GM12878 (cell line): ENCODE measurements at regions not wholly inside any gene's neighbourhood (a gene's known extent, or its start where the extent isn't known, plus 50 kb on each side); places are given as distances from the start of the nearest gene placed in this dataset.

Source experiments
- ATAC-seq: fragments of 200-7000 bp; cut with Tn5 transposase; 3 replicates; pipeline ENCODE4 v1.9.1; 2020; ENCODE audit warnings: mild to moderate bottlenecking, moderate library complexity
- BruUV-seq: library from RNA; stranded (reverse); fragments of 400-500 nt; replicated peaks from 2 replicates; lab custom pipeline; 2021; lab: Mats Ljungman, UMichigan
- CTCF ChIA-PET: fragments of 300-600 bp; sonication (Branson Sonifier 250); formaldehyde crosslinking; extraction: SDS; loops from one replicate; lab custom pipeline; 2021; ENCODE audit warnings: inconsistent platforms; lab: Yijun Ruan, JAX
- POLR2A ChIA-PET: fragments of 350-600 bp; formaldehyde crosslinking; extraction: SDS; loops from one replicate; lab custom pipeline; 2021; ENCODE audit warnings: inconsistent platforms; lab: Charles Lee
- RAD21 ChIA-PET: fragments of 300-600 bp; sonication (Branson Sonifier 250); formaldehyde crosslinking; loops from one replicate; lab custom pipeline; 2023; ENCODE audit warnings: antibody characterized with exemption; ENCODE audit not compliant: unreplicated experiment; lab: Charles Lee
- SMC1A ChIA-PET: fragments of 300-600 bp; sonication (Branson Sonifier 250); formaldehyde crosslinking; loops from one replicate; lab custom pipeline; 2023; ENCODE audit not compliant: unreplicated experiment, uncharacterized antibody; lab: Charles Lee
- DNase-seq: peaks from one replicate; pipeline ENCODE4 v3.0.0-alpha.2; 2011; ENCODE audit warnings: low read depth, low spot score
- FAIRE-seq: peaks from 3 replicates; lab custom pipeline; 2011; peaks lifted over from hg19 to GRCh38; lab: Jason Lieb, UNC
- H2AFZ ChIP-seq: 2 replicates; pipeline ENCODE4 v1.6.0; 2011; ENCODE audit warnings: low read depth, low read length, control low read depth; ENCODE audit not compliant: control insufficient read depth
- H3K27ac ChIP-seq: 2 replicates; pipeline ENCODE4 v1.5.1; 2011; ENCODE audit warnings: control low read depth; ENCODE audit not compliant: control insufficient read depth, insufficient read depth
- H3K27me3 ChIP-seq, 2 experiments: replicated peaks in 1 of 2; 2 replicates each; pipeline versions ENCODE4 v1.6.0 to v1.6.1; 2011; ENCODE audit warnings: low read length in 1 of 2; ENCODE audit not compliant: control insufficient read depth in 2 of 2, insufficient read depth in 2 of 2
- H3K36me3 ChIP-seq, 2 experiments: 2 replicates each; pipeline ENCODE4 v1.5.1; 2011; ENCODE audit warnings: low read length in 1 of 2; ENCODE audit not compliant: control insufficient read depth in 2 of 2, insufficient read depth in 2 of 2
- H3K4me1 ChIP-seq: 2 replicates; pipeline ENCODE4 v1.6.1; 2011; ENCODE audit warnings: mild to moderate bottlenecking, low read length, moderate library complexity, mixed read lengths; ENCODE audit not compliant: control insufficient read depth, insufficient read depth
- H3K4me2 ChIP-seq: 2 replicates; pipeline ENCODE4 v1.6.0; 2011; ENCODE audit warnings: control low read depth; ENCODE audit not compliant: control insufficient read depth, insufficient read depth
- H3K4me3 ChIP-seq: fragments of 200-600 bp; sonication (generic); 2 replicates; pipeline ENCODE4 v1.5.1; 2016
- H3K79me2 ChIP-seq: 2 replicates; pipeline ENCODE4 v1.6.0; 2011; ENCODE audit warnings: low read length; ENCODE audit not compliant: control insufficient read depth, insufficient read depth
- H3K9ac ChIP-seq: 2 replicates; pipeline ENCODE4 v1.8.0; 2011; ENCODE audit warnings: low read length, control low read depth, mixed read lengths; ENCODE audit not compliant: control insufficient read depth, insufficient read depth
- H3K9me3 ChIP-seq: replicated peaks from 3 replicates; pipeline ENCODE4 v1.5.1; 2011; ENCODE audit warnings: mild to moderate bottlenecking, low read length; ENCODE audit not compliant: control insufficient read depth, insufficient read depth
- H4K20me1 ChIP-seq: 2 replicates; pipeline ENCODE4 v1.6.0; 2011; ENCODE audit not compliant: control insufficient read depth, insufficient read depth
- ASH2L ChIP-seq: fragments of 300-600, 200-600 bp; sonication (generic); IDR thresholded peaks from 2 replicates; pipeline ENCODE4 v1.6.1; 2017; ENCODE audit warnings: low read depth, mild to moderate bottlenecking, borderline replicate concordance
- BACH1 ChIP-seq: fragments of 450-650 bp; IDR thresholded peaks from 2 replicates; pipeline ENCODE4 v1.6.1; 2017; ENCODE audit warnings: mild to moderate bottlenecking, borderline replicate concordance
- CEBPB ChIP-seq, 2 experiments: fragments of 150-350 bp in 1 of 2; IDR thresholded peaks; 2 replicates each; pipeline ENCODE4 v1.6.1; 2012 to 2014; ENCODE audit warnings: low read depth in 2 of 2, low read length in 2 of 2, borderline replicate concordance in 1 of 2, inconsistent platforms in 1 of 2
- CHD1 ChIP-seq: IDR thresholded peaks from 2 replicates; pipeline ENCODE4 v1.6.1; 2012; ENCODE audit warnings: low read depth, low read length, improper control_type of control experiment
- CHD2 ChIP-seq: IDR thresholded peaks from 2 replicates; pipeline ENCODE4 v1.6.1; 2011; ENCODE audit warnings: low read depth, low read length, improper control_type of control experiment, borderline replicate concordance
- CUX1 ChIP-seq: IDR thresholded peaks from 2 replicates; pipeline ENCODE4 v1.6.1; 2012; ENCODE audit warnings: improper control_type of control experiment, low read depth, low read length; ENCODE audit not compliant: insufficient replicate concordance
- E4F1 ChIP-seq: fragments of 450-650 bp; IDR thresholded peaks from 2 replicates; pipeline ENCODE4 v1.6.1; 2018; ENCODE audit warnings: borderline replicate concordance, mild to moderate bottlenecking; ENCODE audit not compliant: partially characterized antibody
- GATAD2B ChIP-seq: fragments of 450-650 bp; conservative IDR thresholded peaks from 2 replicates; pipeline ENCODE4 v1.6.1; 2017; ENCODE audit warnings: low read depth, mild to moderate bottlenecking, moderate library complexity
- MTA2 ChIP-seq: fragments of 450-650 bp; IDR thresholded peaks from 2 replicates; pipeline ENCODE4 v1.6.1; 2016; ENCODE audit warnings: low read depth, mild to moderate bottlenecking, moderate library complexity
- MYB ChIP-seq: fragments of 150-350 bp; IDR thresholded peaks from 2 replicates; pipeline ENCODE4 v1.6.1; 2014; ENCODE audit warnings: mild to moderate bottlenecking, low read depth, low read length, borderline replicate concordance
- NFIC ChIP-seq: IDR thresholded peaks from 2 replicates; pipeline ENCODE4 v1.6.1; 2012; ENCODE audit warnings: low read depth, mild to moderate bottlenecking, inconsistent platforms, low read length, moderate library complexity
- RELA ChIP-seq: fragments of 450-650 bp; IDR thresholded peaks from 2 replicates; pipeline ENCODE4 v1.8.0; 2014; ENCODE audit warnings: borderline replicate concordance; ENCODE audit not compliant: partially characterized antibody
- SP1 ChIP-seq: IDR thresholded peaks from one replicate; pipeline ENCODE4 v1.6.1; 2011; ENCODE audit warnings: low read depth, low read length
- SUZ12 ChIP-seq: fragments of 200-600 bp; sonication (generic); IDR thresholded peaks from one replicate; pipeline ENCODE4 v1.6.1; 2018; ENCODE audit warnings: antibody characterized with exemption, mild to moderate bottlenecking; ENCODE audit not compliant: unreplicated experiment
- TCF3 ChIP-seq: IDR thresholded peaks from 2 replicates; pipeline ENCODE4 v1.6.1; 2012; ENCODE audit warnings: low read depth, mild to moderate bottlenecking, low read length, borderline replicate concordance; ENCODE audit not compliant: insufficient read depth
- ZBED1 ChIP-seq: IDR thresholded peaks from 2 replicates; pipeline ENCODE4 v1.6.1; 2016; ENCODE audit warnings: borderline replicate concordance
- ZNF217 ChIP-seq: fragments of 450-650 bp; IDR thresholded peaks from 2 replicates; pipeline ENCODE4 v1.6.1; 2017; ENCODE audit warnings: antibody characterized with exemption, mild to moderate bottlenecking
- ZNF384 ChIP-seq: IDR thresholded peaks from 2 replicates; pipeline ENCODE4 v1.6.1; 2012; ENCODE audit warnings: low read depth, mild to moderate bottlenecking, low read length, improper control_type of control experiment, borderline replicate concordance
- ZNF622 ChIP-seq: fragments of 450-650 bp; IDR thresholded peaks from 2 replicates; pipeline ENCODE4 v1.6.1; 2017; ENCODE audit warnings: mild to moderate bottlenecking, inconsistent platforms
- ZSCAN29 ChIP-seq: fragments of 450-650 bp; IDR thresholded peaks from 2 replicates; pipeline ENCODE4 v1.6.1; 2017; ENCODE audit warnings: mild to moderate bottlenecking, moderate library complexity
- WGBS: methylation state at CpG from one replicate; pipeline ENCODE4 v1.1.6; 2016; ENCODE audit warnings: low lambda C conversion rate; ENCODE audit not compliant: insufficient replicate concordance, insufficient coverage; ENCODE audit errors: missing lambda C conversion rate; 5-methylcytosine and 5-hydroxymethylcytosine counted together
- in situ Hi-C: fragments of 300-500 bp; cut with MboI; formaldehyde crosslinking; loops from 9 replicates; pipeline ENCODE4 v1.14.3; 2018; ENCODE audit warnings: mixed read lengths
- intact Hi-C: fragments of 100-400 bp; cut with micrococcal nuclease; formaldehyde crosslinking; loops from one replicate; pipeline ENCODE4 v1.14.2; 2022; ENCODE audit not compliant: unreplicated experiment

- Histone ChIP-seq H3K4me2 (no peak overlapping the region), H3K4me3 (no peak overlapping the region), H3K4me1 (no peaks in the 10 kb centered on the region), H2AFZ (no peak overlapping the region), H3K27me3 (no peaks in the 10 kb centered on the region), H4K20me1 (no peaks in the 10 kb centered on the region), H3K36me3 (no peaks in the 10 kb centered on the region), H3K9ac (no peak overlapping the region), H3K27ac (no peak overlapping the region), H3K79me2 (no peaks in the 10 kb centered on the region), H3K9me3 (no peaks in the 10 kb centered on the region)
- SMC1A ChIA-PET, result interaction anchor here (1.2 kb wide), 1 partner anchor 11 kb away, joined by 3 read pairs; no protein-coding TSS in a partner anchor
- WGBS, result 53% methylated on average over 5 of the region's 5 CpGs
- in situ Hi-C loops, result no loop called here
- TF ChIP-seq CUX1 (no peak), E4F1 (no peak), TCF3 (no peak), CHD2 (no peak), ZNF217 (no peak), NFIC (no peak), ASH2L (no peak), GATAD2B (no peak), ZBED1 (no peak), ZNF384 (no peak), RELA (no peak), CHD1 (no peak), MTA2 (no peak), SUZ12 (no peak), BACH1 (no peak), SP1 (no peak), CEBPB (IDR thresholded peaks at IDR 0.05; ENCODE audit: borderline replicate concordance in 1 of 2, low read depth in 2 of 2, low read length in 2 of 2) (no peak), MYB (no peak), ZSCAN29 (no peak), ZNF622 (no peak)
- RAD21 ChIA-PET, result no interaction called here
- POLR2A ChIA-PET, result no interaction called here
- BruUV-seq, result no TSS peak
- FAIRE-seq (no peak), DNase-seq (no peak), ATAC-seq (no peak)
- intact Hi-C loops, result no loop called here
- CTCF ChIA-PET, result no interaction called here
Measured at GRCh38 chr2:102992607-102993006, 230.8 kb downstream of the TMEM182 start.
